T-helper 2 cell treated with Interferon-gamma antibody and Interleukin-4, amounts not matched to agents 100 ng/mL and 5 ng/mL, for 36 hours (primary cell): ENCODE measurements at regions not wholly inside any gene's neighbourhood (a gene's known extent, or its start where the extent isn't known, plus 50 kb on each side); places are given as distances from the start of the nearest gene placed in this dataset.

ENCODE experiments used
- intact Hi-C: fragments of 100-400 bp; cut with micrococcal nuclease; formaldehyde crosslinking; loops from one replicate; pipeline ENCODE4 v1.15.1; 2023

DNA sequence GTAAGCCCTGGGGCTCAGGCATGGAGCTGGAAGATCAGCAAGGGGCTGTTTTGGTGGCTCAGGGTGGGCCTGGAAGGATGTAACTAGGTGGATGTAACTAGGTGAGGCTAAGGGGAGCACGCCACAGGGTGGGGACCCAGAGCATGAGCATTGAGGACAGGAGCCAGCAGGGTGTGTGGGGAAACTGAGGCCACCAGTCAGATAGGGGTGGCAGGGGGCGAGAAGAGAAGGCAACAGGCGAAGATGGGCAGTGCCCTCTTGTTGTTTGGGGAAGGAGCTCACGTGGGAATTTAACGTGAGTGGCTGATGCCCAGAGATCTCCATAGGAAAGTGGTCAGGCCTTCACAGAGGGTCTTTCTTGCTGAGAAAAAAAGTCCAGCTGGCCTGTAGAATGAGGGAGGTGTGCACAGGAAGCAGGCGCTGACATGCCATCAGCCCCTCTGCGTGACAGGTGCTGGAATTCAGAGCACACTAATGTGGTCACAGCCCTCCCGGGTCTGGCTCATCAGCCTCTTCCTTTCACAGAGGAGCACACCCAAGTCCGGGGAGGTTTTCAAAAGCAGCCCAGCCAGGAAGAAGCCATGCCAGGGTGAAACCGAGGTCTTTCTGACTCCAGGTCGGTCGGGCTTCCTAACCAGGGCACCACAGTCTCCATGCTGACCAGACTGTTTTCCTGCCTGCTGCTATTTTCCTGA lies 54.6 kb upstream of the PAX6 start:
- intact Hi-C loops = no loop called here

DNA sequence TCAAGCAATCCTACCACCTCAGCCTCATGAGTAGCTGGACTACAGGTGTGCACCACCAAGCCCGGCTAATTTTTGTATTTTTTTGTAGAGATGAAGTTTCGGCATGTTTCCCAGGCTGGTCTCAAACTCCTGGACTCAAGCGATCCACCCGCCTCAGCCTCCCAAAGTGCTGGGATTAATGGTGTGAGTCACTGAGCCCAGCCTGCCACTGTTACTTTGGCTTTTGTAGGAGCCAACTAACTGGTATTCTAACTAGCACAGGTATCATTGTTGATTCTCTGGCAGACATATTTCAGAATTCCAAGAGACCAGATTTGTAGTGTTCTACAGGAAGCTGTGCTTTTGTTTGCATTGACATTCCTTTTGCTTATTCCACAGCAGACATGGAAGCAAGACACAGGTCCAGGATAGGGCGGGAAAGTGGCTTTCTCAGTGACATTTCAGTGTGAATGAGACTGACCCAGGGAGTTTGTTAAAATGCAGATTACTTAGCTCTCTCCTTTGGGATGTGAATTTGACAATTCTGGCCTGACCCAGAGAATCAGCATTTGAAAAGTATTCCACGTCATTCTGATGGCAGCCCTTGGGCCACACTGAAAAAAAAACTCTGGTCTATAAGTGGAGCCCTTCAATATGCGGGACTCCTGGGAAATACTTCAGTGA lies 52.2 kb upstream of the PAX6 start:
- intact Hi-C loops = no loop called here

DNA sequence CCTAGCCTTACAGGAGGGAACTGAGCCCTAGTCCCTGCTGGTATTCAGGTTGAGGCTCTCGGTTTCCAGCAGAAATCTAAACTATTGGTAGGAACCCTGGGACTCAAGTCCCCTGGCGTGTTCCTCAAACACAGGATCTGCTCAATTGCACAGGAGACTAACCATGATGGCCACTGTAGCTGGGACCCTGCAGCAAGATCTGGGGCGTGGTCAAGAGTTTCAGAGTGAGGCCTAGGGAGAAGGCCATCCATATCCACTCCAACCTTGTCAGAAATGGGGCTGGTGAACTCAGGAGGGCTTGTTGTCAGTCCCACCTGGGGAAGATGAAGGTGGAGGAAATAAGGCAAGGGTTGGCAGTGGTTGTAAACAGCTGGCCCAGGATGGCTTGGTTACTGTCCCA lies 49.9 kb upstream of the PAX6 start:
- intact Hi-C loops = no loop called here
